GM23338 (cell line): ENCODE measurements at regions not wholly inside any gene's neighbourhood (a gene's known extent, or its start where the extent isn't known, plus 50 kb on each side); places are given as distances from the start of the nearest gene placed in this dataset.

Source experiments
- ATAC-seq: fragments of 200-7000 bp; cut with Tn5 transposase; 3 replicates; pipeline ENCODE4 v1.9.1; 2020
- DNase-seq: peaks from one replicate; pipeline ENCODE4 v3.0.0-alpha.2; 2015; ENCODE audit warnings: low spot score
- H2AFZ ChIP-seq: fragments of 200-600 bp; sonication (generic); 2 replicates; pipeline ENCODE4 v1.8.0; 2016; ENCODE audit warnings: antibody characterized with exemption, mild to moderate bottlenecking, moderate library complexity
- H3F3A ChIP-seq: fragments of 200-600 bp; sonication (generic); replicated peaks from 2 replicates; pipeline ENCODE4 v1.8.0; 2017; ENCODE audit warnings: antibody characterized with exemption, mixed run types, low read depth
- H3K27ac ChIP-seq: fragments of 200-600 bp; sonication (generic); 2 replicates; pipeline ENCODE4 v1.6.1; 2016; ENCODE audit warnings: low read depth
- H3K27me3 ChIP-seq: fragments of 200-600 bp; sonication (generic); 2 replicates; pipeline ENCODE4 v1.8.0; 2016; ENCODE audit warnings: mild to moderate bottlenecking, mixed run types, moderate library complexity; ENCODE audit not compliant: insufficient read depth
- H3K36me3 ChIP-seq: fragments of 200-600 bp; sonication (generic); 2 replicates; pipeline ENCODE4 v1.8.0; 2016; ENCODE audit warnings: mild to moderate bottlenecking; ENCODE audit not compliant: insufficient read depth
- H3K4me1 ChIP-seq: fragments of 200-600 bp; sonication (generic); 2 replicates; pipeline ENCODE4 v1.8.0; 2016; ENCODE audit warnings: mild to moderate bottlenecking, moderate library complexity; ENCODE audit not compliant: insufficient read depth
- H3K4me2 ChIP-seq: fragments of 200-600 bp; sonication (generic); 2 replicates; pipeline ENCODE4 v1.7.1; 2017; ENCODE audit warnings: mixed run types
- H3K4me3 ChIP-seq: fragments of 200-600 bp; sonication (generic); 2 replicates; pipeline ENCODE4 v1.6.1; 2016; ENCODE audit warnings: mixed run types
- H3K79me2 ChIP-seq: fragments of 200-600 bp; sonication (generic); replicated peaks from 2 replicates; pipeline ENCODE4 v1.8.0; 2017; ENCODE audit warnings: mild to moderate bottlenecking; ENCODE audit not compliant: insufficient read depth
- H3K9me2 ChIP-seq: fragments of 200-600 bp; sonication (generic); 2 replicates; pipeline ENCODE4 v1.8.0; 2017; ENCODE audit not compliant: insufficient read depth
- H4K20me1 ChIP-seq: fragments of 200-600 bp; sonication (generic); replicated peaks from 2 replicates; pipeline ENCODE4 v1.8.0; 2017; ENCODE audit warnings: mild to moderate bottlenecking; ENCODE audit not compliant: insufficient read depth
- H3K27ac Mint-ChIP-seq: 2 replicates; pipeline ENCODE4 v1.8.0; 2020; ENCODE audit warnings: inconsistent platforms, mild to moderate bottlenecking, moderate library complexity, mixed read lengths
- H3K27me3 Mint-ChIP-seq: 3 replicates; pipeline ENCODE4 v1.8.0; 2022; ENCODE audit warnings: low read depth, mild to moderate bottlenecking, moderate library complexity, mixed read lengths, inconsistent platforms; ENCODE audit not compliant: insufficient read depth, poor library complexity
- H3K36me3 Mint-ChIP-seq: 3 replicates; pipeline ENCODE4 v1.8.0; 2021; ENCODE audit warnings: low read depth, mild to moderate bottlenecking, inconsistent platforms, moderate library complexity, mixed read lengths
- H3K4me1 Mint-ChIP-seq: 3 replicates; pipeline ENCODE4 v1.8.0; 2020; ENCODE audit warnings: mild to moderate bottlenecking, inconsistent platforms, mixed read lengths
- H3K4me3 Mint-ChIP-seq: 3 replicates; pipeline ENCODE4 v1.8.0; 2021; ENCODE audit warnings: moderate library complexity, mild to moderate bottlenecking, inconsistent platforms, mixed read lengths
- H3K9me3 Mint-ChIP-seq: 3 replicates; pipeline ENCODE4 v1.8.0; 2020; ENCODE audit warnings: moderate library complexity, mild to moderate bottlenecking, inconsistent platforms, mixed read lengths
- CREB1 ChIP-seq: fragments of 250-450 bp; sonication (Bioruptor Pico); IDR thresholded peaks from 2 replicates; pipeline ENCODE4 v1.5.0; 2020; ENCODE audit warnings: low read depth, mild to moderate bottlenecking, moderate library complexity
- EZH2 ChIP-seq: fragments of 200-600 bp; sonication (generic); IDR thresholded peaks from one replicate; pipeline ENCODE4 v1.8.0; 2017; ENCODE audit warnings: antibody characterized with exemption, mild to moderate bottlenecking, low read depth; ENCODE audit not compliant: unreplicated experiment
- EZH2phosphoT487 ChIP-seq: fragments of 200-600 bp; sonication (generic); IDR thresholded peaks from one replicate; pipeline ENCODE4 v1.8.1; 2018; ENCODE audit warnings: antibody characterized with exemption; ENCODE audit not compliant: unreplicated experiment
- JUNB ChIP-seq: IDR thresholded peaks from one replicate; pipeline ENCODE4 v1.6.1; 2016; ENCODE audit warnings: antibody characterized with exemption; ENCODE audit not compliant: unreplicated experiment
- NANOG ChIP-seq: IDR thresholded peaks from 2 replicates; pipeline ENCODE4 v1.6.1; 2016; ENCODE audit warnings: antibody characterized with exemption, borderline replicate concordance
- POLR2AphosphoS5 ChIP-seq: IDR thresholded peaks from 2 replicates; pipeline ENCODE4 v1.6.1; 2016; ENCODE audit warnings: antibody characterized with exemption, low read depth
- REST ChIP-seq: IDR thresholded peaks from one replicate; pipeline ENCODE4 v1.6.1; 2018; ENCODE audit warnings: antibody characterized with exemption; ENCODE audit not compliant: unreplicated experiment
- STAT1 ChIP-seq: IDR thresholded peaks from one replicate; pipeline ENCODE4 v1.6.1; 2016; ENCODE audit warnings: antibody characterized with exemption; ENCODE audit not compliant: unreplicated experiment
- ZNF114 ChIP-seq: fragments of 250-450 bp; sonication (Bioruptor Pico); IDR thresholded peaks from 2 replicates; pipeline ENCODE4 v1.5.0; 2020; ENCODE audit warnings: mild to moderate bottlenecking, moderate library complexity
- ZNF331 ChIP-seq: fragments of 250-450 bp; sonication (Bioruptor Pico); IDR thresholded peaks from 2 replicates; pipeline ENCODE4 v1.5.0; 2020; ENCODE audit warnings: low read depth, mild to moderate bottlenecking, moderate library complexity
- TF ChIP-seq, protein P1 (sequence below): fragments of 250-450 bp; sonication (Bioruptor Pico); IDR thresholded peaks from 2 replicates; pipeline ENCODE4 v1.5.0; 2020; ENCODE audit warnings: mild to moderate bottlenecking, moderate library complexity
- TF ChIP-seq, protein P2 (sequence below): IDR thresholded peaks from 2 replicates; pipeline ENCODE4 v1.6.1; 2016; ENCODE audit warnings: antibody characterized with exemption
- TF ChIP-seq, protein P3 (sequence below), 2 experiments: fragments of 200-600 bp in 1 of 2; sonication (generic) in 1 of 2; conservative IDR thresholded peaks; 2 replicates each; pipeline versions ENCODE4 v1.5.1 to v1.6.1; 2016 to 2017; ENCODE audit warnings: antibody characterized with exemption in 2 of 2, low read depth in 2 of 2, mild to moderate bottlenecking in 2 of 2, moderate library complexity in 1 of 2

GRCh38 chr11:11082646-11083045 lies 224.8 kb upstream of the ZBED5 start:
- H3K36me3 Mint-ChIP-seq = peaks cover 3% of the 10 kb centered on the region; the same call in 2 of the 3 replicates
- Histone ChIP-seq H3K4me2 (no peak overlapping the region), H3K4me3 (no peak overlapping the region), H3K9me2 (peaks cover 28% of the 10 kb centered on the region; the same call in 1 of the 2 replicates), H3K4me1 (peaks cover 39% of the 10 kb centered on the region), H3K27ac (no peak overlapping the region), H3F3A (no peaks in the 10 kb centered on the region), H2AFZ (no peak overlapping the region), H3K36me3 (no peaks in the 10 kb centered on the region), H4K20me1 (no peaks in the 10 kb centered on the region; the same call in 1 of the 2 replicates), H3K27me3 (no peaks in the 10 kb centered on the region), H3K79me2 (no peaks in the 10 kb centered on the region)
- H3K4me1 Mint-ChIP-seq = peaks cover 45% of the 10 kb centered on the region
- ATAC-seq = no peak
- H3K27ac Mint-ChIP-seq = no peak overlapping the region
- no peaks in the 10 kb centered on the region for H3K9me3 Mint-ChIP-seq
- H3K4me3 Mint-ChIP-seq = no peak overlapping the region
- no peaks in the 10 kb centered on the region for H3K27me3 Mint-ChIP-seq
- TF ChIP-seq EZH2 (no peak), EZH2phosphoT487 (no peak), ZNF114 (CRISPR knock-in tag) (no peak), STAT1 (no peak), CREB1 (CRISPR knock-in tag) (no peak), REST (no peak), JUNB (no peak), NANOG (no peak), POLR2AphosphoS5 (no peak), ZNF331 (CRISPR knock-in tag) (no peak)
- TF ChIP-seq, protein P1, sequence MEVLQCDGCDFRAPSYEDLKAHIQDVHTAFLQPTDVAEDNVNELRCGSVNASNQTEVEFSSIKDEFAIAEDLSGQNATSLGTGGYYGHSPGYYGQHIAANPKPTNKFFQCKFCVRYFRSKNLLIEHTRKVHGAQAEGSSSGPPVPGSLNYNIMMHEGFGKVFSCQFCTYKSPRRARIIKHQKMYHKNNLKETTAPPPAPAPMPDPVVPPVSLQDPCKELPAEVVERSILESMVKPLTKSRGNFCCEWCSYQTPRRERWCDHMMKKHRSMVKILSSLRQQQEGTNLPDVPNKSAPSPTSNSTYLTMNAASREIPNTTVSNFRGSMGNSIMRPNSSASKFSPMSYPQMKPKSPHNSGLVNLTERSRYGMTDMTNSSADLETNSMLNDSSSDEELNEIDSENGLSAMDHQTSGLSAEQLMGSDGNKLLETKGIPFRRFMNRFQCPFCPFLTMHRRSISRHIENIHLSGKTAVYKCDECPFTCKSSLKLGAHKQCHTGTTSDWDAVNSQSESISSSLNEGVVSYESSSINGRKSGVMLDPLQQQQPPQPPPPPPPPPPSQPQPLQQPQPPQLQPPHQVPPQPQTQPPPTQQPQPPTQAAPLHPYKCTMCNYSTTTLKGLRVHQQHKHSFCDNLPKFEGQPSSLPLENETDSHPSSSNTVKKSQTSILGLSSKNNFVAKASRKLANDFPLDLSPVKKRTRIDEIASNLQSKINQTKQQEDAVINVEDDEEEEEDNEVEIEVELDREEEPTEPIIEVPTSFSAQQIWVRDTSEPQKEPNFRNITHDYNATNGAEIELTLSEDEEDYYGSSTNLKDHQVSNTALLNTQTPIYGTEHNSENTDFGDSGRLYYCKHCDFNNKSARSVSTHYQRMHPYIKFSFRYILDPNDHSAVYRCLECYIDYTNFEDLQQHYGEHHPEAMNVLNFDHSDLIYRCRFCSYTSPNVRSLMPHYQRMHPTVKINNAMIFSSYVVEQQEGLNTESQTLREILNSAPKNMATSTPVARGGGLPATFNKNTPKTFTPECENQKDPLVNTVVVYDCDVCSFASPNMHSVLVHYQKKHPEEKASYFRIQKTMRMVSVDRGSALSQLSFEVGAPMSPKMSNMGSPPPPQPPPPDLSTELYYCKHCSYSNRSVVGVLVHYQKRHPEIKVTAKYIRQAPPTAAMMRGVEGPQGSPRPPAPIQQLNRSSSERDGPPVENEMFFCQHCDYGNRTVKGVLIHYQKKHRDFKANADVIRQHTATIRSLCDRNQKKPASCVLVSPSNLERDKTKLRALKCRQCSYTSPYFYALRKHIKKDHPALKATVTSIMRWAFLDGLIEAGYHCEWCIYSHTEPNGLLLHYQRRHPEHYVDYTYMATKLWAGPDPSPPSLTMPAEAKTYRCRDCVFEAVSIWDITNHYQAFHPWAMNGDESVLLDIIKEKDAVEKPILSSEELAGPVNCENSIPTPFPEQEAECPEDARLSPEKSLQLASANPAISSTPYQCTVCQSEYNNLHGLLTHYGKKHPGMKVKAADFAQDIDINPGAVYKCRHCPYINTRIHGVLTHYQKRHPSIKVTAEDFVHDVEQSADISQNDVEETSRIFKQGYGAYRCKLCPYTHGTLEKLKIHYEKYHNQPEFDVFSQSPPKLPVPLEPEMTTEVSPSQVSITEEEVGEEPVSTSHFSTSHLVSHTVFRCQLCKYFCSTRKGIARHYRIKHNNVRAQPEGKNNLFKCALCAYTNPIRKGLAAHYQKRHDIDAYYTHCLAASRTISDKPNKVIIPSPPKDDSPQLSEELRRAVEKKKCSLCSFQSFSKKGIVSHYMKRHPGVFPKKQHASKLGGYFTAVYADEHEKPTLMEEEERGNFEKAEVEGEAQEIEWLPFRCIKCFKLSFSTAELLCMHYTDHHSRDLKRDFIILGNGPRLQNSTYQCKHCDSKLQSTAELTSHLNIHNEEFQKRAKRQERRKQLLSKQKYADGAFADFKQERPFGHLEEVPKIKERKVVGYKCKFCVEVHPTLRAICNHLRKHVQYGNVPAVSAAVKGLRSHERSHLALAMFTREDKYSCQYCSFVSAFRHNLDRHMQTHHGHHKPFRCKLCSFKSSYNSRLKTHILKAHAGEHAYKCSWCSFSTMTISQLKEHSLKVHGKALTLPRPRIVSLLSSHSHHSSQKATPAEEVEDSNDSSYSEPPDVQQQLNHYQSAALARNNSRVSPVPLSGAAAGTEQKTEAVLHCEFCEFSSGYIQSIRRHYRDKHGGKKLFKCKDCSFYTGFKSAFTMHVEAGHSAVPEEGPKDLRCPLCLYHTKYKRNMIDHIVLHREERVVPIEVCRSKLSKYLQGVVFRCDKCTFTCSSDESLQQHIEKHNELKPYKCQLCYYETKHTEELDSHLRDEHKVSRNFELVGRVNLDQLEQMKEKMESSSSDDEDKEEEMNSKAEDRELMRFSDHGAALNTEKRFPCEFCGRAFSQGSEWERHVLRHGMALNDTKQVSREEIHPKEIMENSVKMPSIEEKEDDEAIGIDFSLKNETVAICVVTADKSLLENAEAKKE (CRISPR knock-in tag) = no peak
- TF ChIP-seq, protein P2, sequence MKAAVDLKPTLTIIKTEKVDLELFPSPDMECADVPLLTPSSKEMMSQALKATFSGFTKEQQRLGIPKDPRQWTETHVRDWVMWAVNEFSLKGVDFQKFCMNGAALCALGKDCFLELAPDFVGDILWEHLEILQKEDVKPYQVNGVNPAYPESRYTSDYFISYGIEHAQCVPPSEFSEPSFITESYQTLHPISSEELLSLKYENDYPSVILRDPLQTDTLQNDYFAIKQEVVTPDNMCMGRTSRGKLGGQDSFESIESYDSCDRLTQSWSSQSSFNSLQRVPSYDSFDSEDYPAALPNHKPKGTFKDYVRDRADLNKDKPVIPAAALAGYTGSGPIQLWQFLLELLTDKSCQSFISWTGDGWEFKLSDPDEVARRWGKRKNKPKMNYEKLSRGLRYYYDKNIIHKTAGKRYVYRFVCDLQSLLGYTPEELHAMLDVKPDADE = no peak
- TF ChIP-seq, protein P3, sequence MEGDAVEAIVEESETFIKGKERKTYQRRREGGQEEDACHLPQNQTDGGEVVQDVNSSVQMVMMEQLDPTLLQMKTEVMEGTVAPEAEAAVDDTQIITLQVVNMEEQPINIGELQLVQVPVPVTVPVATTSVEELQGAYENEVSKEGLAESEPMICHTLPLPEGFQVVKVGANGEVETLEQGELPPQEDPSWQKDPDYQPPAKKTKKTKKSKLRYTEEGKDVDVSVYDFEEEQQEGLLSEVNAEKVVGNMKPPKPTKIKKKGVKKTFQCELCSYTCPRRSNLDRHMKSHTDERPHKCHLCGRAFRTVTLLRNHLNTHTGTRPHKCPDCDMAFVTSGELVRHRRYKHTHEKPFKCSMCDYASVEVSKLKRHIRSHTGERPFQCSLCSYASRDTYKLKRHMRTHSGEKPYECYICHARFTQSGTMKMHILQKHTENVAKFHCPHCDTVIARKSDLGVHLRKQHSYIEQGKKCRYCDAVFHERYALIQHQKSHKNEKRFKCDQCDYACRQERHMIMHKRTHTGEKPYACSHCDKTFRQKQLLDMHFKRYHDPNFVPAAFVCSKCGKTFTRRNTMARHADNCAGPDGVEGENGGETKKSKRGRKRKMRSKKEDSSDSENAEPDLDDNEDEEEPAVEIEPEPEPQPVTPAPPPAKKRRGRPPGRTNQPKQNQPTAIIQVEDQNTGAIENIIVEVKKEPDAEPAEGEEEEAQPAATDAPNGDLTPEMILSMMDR (conservative IDR thresholded peaks at IDR 0.05; ENCODE audit: low read depth in 2 of 2) = no peak
- DNase-seq = no peak
